PC-9 (cell line): ENCODE measurements at regions not wholly inside any gene's neighbourhood (a gene's known extent, or its start where the extent isn't known, plus 50 kb on each side); places are given as distances from the start of the nearest gene placed in this dataset.

Experiments
- EZH2 ChIP-seq: fragments of 200-600 bp; sonication (generic); IDR thresholded peaks from 2 replicates; pipeline ENCODE4 v1.8.0; 2017; ENCODE audit warnings: antibody characterized with exemption, low read depth
- TF ChIP-seq, protein P1 (sequence below): fragments of 200-600 bp; sonication (generic); conservative IDR thresholded peaks from 2 replicates; pipeline ENCODE4 v1.6.1; 2017; ENCODE audit warnings: mixed run types, antibody characterized with exemption, mild to moderate bottlenecking, moderate library complexity

DNA sequence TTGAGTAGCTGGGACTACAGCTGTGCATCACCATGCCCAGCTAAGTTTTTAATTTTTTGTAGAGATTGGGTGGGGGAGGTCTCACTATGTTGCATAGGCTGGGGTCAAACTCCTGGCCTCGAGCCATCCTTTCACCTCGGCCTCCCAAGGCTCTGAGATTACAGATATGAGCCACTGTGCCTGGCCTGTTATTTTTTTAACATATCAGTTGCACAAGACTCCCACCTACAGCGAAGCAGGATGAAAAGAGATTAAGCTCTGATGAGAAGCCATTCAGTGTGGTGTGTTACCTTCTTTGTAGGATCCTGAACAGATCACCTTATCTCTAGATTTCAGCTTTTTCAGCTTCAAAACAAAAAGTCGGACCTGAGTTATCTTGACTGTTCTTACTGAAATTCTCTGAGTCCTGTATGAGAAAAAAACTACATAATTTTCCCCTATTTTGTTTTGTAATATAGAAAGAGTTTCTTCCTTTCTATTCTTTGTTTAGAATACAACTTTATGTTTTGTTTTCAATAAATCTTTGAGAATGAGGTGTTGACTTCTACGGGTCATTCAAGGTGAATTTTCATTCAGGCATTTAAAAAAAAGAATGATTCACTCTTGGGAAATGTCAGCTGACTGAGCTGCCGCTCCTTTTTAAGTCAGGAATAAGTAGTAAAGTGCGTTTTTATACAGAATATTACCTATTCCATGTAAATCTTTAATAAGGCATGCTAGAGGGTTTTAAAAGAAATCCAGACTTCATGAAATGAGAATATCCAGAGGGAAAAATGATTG is 134.6 kb downstream of the ARSF start:
- TF ChIP-seq, protein P1, sequence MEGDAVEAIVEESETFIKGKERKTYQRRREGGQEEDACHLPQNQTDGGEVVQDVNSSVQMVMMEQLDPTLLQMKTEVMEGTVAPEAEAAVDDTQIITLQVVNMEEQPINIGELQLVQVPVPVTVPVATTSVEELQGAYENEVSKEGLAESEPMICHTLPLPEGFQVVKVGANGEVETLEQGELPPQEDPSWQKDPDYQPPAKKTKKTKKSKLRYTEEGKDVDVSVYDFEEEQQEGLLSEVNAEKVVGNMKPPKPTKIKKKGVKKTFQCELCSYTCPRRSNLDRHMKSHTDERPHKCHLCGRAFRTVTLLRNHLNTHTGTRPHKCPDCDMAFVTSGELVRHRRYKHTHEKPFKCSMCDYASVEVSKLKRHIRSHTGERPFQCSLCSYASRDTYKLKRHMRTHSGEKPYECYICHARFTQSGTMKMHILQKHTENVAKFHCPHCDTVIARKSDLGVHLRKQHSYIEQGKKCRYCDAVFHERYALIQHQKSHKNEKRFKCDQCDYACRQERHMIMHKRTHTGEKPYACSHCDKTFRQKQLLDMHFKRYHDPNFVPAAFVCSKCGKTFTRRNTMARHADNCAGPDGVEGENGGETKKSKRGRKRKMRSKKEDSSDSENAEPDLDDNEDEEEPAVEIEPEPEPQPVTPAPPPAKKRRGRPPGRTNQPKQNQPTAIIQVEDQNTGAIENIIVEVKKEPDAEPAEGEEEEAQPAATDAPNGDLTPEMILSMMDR = no peak
- TF ChIP-seq EZH2 = no peak
